NCI-H2227 treated with DMSO at 0.1 percent for 48 hours (cell line): ENCODE measurements at regions not wholly inside any gene's neighbourhood (a gene's known extent, or its start where the extent isn't known, plus 50 kb on each side); places are given as distances from the start of the nearest gene placed in this dataset.
"Not testable (repeated sequence)": the region's sequence is repeated elsewhere in the genome, so short reads cannot be mapped to it uniquely, and the experiment has no call there.

Experiments
- DNase-seq: peaks from one replicate; lab custom pipeline; 2025; lab: John Stamatoyannopoulos, UW

DNA sequence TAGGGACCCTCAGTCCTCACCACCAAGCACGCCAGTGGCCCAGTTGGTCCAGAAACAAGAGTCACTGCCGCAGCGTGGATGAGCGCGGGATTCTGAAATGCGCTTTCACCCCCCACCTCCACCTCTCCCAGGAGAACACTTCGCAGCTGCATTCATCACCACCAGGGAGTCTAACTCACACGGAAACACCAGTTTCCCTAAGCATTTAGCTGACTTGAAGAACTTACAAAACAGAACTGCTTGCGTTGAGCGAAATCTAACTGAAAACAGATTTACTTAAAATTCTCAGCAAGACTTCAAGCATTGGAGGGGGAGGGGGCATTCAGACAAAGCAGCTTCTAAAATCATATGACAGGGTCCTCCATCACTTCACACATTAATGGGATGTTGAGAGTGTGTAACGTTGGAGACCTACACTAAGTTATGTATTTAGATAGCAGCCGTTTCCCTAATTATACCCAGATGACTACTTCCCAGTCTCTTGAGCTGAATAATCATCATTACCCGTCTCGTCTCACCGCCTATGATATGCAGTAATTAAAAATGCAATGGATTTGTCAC is 258.2 kb upstream of the IRS2 start:
- DNase-seq: no peak

GRCh38 chr13:110042253-110042950 is 256.0 kb upstream of the IRS2 start:
- DNase-seq: no peak

GRCh38 chr13:110041638-110042037 is 255.3 kb upstream of the IRS2 start:
- not testable (repeated sequence) for DNase-seq

DNA sequence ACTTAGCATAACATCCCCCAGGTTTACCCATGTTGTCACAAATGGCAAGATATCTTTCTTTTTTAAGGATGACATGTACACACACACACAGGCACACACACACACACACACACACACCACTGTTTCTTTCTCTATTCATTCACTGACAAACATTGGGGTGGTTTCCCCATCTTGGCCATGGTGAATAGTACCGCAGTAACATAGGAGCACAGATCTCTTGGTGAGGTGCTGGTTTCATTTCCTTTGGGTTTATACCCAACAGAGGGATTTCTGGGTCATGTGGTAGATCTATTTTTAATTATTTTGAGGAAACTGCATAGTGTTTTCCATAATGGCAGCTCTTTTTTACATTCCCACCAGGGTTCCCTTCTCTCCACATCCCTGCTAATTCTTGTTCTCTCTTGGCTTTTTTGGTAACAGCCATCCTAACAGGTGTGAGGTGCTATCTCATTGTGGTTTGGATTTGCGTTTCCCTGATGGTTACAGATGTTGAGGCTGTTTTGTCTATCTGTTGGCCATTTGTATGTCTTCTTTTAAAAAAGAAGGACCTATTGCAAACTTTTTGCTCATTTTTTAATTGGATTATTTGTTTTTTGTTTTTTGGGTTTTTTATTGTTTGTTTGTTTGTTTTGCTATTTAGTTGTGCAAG is 251.7 kb upstream of the IRS2 start:
- DNase-seq: no peak

- DNase-seq: no peak
Measured at GRCh38 chr13:110036060-110036459, 249.7 kb upstream of the IRS2 start.

DNA sequence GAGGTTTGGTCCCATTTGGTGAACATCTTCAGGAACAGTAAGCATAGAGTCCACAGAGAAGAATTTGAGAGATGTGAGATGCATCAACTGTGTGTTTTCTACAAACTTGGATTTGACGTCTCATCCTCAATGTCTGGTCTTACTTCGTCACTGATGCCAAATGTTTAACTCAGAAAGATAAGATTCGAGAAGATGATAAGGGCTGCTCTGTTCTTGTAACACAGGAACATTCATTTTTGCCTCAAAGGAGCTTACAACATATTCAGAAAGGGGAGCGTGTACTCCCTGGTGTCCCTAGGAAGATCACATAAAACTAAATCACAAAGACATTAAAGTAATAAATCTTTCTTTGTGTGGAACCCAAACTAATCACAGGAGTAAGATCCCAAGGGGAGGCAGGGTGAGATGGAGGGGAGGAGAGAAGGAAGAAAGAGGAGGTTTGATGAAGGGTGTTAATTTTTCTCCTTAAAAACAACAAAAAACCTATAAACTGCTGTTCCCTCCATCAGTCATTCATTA is 247.7 kb upstream of the IRS2 start:
- DNase-seq: no peak

GRCh38 chr13:110032969-110033368 is 246.6 kb upstream of the IRS2 start:
- DNase-seq: no peak

- DNase-seq: no peak
Measured at GRCh38 chr13:110030394-110030928, 244.1 kb upstream of the IRS2 start.

GRCh38 chr13:110028838-110029621 is 242.6 kb upstream of the IRS2 start:
- no peak for DNase-seq

DNA sequence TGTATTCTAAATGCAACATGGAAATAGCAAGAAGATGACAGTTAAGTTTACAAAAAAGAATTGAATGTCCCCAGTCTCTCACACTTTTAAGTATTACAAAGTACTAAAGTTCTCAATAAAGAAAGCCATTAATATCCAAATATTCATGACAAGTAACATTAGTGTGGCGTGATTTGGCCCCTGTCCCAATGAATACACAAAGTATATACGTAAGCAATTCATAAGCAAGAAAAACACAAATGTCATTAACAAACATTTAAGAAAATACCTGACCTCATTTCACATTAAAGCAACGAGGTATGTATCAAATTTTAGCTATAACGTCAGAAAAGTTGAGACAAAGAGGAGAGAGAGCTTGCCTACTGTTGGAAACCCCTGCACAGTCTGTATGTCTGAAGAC is 241.9 kb upstream of the IRS2 start:
- DNase-seq: no peak

DNA sequence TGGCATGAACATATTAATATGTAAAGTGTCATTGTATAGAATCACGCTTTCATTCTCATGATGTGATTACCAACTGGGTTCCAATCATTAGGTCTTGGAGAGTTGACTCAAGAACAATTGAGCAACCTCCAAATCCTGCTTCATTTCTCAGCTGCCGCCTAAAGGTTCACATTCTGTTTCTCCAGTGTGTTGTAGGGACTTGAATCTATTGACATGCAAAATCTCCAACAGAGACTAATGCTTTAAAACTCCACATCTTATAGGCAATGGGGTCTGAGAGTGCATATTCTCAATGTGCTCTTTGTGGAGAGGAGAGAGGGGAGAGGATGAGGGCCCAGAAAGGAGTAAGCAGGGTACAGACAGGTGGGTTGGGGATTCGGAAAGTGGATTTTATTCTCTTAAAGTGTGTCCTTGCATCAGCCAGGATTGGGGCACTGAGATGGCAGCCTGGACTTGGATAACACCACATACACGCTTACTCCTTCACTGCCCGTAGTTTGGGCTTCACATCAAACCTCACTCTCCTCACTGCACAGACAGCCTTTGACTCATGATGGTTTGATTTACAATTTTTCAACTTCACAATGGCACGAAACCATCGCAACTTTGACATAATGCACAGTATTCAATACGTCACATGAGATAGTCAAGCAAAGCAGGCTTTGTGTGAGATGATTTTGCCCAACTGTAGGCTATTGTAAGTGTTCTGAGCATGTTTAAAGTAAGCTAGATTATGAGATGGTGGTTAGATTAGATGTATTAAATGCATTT is 241.3 kb upstream of the IRS2 start:
- DNase-seq: no peak

- DNase-seq: no peak
Measured at GRCh38 chr13:110024645-110024980, 238.2 kb upstream of the IRS2 start.

DNA sequence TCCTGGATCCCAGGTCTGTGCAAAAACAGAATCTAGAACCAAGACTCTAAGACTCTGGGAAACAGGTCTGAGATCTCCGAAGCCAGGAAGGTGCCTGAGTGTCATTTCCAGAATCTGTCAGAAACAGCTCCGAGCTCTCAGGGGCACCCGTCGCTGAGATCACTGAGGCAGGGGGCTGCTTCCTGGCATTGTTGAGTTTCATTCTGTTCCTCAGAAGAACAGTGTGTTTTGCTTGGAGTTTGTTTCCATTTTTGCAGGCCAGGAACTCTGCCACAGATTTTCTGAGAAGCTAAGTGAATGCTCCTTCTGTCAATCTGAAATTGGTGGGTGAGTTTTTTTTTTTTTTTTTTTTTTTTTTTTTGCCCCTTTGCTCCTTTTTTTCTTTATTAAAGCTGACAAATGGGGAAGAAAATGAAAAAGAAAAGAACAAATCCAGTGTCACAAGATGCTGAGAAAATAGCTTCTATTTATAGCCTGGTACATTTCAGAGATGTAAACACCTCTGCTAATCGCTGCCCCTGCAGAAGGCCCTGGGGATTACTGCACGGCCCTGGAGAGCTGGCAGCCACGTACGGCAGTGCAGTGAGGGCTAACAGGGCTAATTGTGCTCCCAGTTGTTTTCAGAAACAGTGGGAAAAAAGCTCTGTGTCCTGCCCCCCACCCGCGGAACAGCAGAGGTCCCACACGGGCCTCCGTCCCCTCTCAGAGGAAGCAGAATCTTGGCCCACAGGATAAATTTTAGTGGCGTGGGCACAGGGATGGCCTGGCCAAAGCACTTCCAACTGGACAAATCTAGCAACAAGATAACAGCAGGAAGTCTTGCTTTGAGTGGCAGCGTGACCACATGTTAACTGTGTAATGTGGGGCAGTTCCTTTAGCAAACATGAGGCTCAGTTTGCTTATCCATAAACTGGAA is 237.6 kb upstream of the IRS2 start:
- no peak for DNase-seq

DNA sequence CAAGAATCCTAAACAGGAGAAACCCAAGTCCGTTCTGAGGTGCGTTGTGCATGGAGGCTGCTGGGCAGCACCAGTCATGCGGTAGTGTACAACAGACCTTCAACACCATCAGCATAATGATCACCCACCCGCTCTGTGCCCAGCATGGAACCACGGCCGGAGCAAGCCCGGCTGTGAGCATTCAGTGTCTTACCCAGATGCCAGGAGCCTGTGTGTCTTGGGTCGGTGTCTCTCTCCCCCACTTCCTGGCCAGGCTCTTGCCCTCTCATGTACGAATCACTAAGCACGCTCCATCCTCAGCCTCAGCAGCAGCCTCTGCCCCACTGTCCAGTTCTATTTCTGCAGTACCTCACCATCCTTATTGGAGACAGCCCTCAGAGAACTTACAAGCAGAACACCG is 231.6 kb upstream of the IRS2 start:
- no peak for DNase-seq

DNA sequence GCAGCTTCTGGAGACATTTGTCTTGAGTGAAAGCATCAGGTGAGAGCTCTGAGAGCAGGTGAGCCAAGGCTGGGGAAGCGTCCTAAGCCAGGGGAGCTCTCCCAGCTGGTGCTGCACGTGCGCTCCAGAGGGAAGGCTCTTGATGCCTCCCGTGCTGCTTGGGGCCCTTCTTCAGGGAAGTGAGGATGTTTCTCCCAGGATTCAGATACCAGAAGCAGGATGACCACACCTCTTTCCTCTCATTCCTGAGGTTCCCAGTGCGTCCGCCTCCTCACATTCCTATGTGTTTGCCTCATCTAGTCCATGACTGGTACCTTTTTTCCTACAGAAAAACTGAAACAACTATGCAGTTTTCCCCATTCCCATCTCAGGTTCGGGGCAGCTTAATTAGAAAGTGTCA is 231.0 kb upstream of the IRS2 start:
- DNase-seq: no peak

DNA sequence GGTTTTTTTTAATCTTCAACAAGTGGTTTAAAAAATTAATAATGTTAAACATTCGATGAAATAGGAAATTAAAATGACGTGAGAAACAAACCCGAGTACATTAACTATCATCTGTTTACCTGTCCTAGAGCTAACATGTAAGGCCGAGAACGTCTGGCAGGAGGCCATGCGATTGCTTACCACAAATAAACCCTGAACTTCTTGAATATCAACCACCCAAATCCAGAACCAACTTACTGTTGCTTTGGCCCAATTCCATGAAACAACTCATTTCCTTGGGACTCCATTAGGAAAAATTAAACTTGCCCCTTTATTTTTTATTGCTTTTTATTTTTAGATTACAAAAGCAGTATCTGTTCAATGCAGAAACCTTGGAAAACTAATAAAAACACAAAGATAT is 228.9 kb upstream of the IRS2 start:
- DNase-seq: no peak

DNA sequence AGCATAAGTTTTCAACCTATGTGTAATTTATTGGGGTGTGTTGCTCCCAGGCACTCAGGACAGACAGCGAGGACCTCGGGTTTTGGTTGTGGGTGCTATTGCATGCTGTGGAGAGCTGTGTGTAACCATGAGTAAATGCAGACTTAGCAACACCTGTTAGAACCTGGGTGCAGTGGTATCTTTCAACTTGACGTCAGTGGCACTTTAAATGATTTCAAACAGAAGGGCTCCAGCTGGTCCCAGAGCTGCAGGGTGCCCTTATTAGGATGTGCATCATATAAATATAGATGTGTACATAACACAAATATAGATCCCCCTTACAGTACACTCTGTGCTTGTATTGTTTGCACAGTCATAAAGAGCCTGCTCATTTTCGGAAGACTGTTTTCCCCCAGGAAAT is 228.3 kb upstream of the IRS2 start:
- no peak for DNase-seq

DNA sequence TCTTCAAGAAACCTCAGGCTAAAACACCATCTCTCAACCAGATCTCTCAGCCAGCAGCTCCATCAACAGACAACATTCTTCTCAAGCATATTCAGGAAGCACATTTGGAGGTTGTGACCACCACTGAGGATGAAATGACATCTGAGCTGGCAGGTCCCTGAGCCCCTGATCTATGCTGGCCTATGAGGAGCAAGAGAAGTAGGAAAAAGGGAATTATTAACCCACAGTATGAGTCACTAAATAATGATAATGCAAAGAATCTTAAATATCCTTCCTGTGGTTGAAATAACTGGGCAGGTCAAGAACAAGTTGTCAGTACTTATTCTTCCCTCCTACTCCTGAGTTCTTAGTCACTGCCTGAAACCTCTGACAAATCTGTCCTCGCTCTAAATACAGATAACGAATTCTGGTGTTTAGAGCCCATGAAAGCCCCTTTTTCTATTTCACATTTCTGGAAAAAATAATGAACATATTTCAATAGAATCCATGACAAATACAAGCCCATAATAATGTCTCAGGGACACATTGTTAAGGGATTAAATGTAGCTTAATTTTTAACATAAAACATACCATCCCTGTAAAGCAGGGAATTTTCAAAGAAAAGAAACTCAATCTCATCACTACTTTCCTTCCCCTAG is 225.8 kb upstream of the IRS2 start:
- no peak for DNase-seq

GRCh38 chr13:110010404-110011138 is 224.2 kb upstream of the IRS2 start:
- DNase-seq: no peak
